ENCODE measurements at regions not wholly inside any gene's neighbourhood (a gene's known extent, or its start where the extent isn't known, plus 50 kb on each side); places are given as distances from the start of the nearest gene placed in this dataset.

DNA sequence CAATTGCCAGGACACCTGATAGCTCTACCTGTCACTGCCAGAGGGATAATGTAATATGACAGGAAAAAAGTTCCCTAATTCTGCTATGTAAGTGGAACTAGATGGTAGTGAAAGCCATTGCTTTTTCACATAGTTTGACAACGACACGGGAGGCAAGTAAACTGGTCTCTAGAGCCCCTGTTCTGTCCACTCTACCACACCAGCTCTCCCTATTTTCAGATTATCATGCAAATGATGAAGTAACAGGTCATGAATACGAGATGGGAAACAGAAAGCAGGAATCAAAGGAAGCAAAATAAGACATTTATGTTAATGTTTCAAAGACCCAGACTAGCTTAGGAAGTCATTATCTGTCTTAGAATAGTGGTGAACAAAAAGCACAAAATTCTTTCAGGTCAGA is 56.2 kb downstream of the TAF11L14 start (continued):
- TF ChIP-seq, protein P1, sequence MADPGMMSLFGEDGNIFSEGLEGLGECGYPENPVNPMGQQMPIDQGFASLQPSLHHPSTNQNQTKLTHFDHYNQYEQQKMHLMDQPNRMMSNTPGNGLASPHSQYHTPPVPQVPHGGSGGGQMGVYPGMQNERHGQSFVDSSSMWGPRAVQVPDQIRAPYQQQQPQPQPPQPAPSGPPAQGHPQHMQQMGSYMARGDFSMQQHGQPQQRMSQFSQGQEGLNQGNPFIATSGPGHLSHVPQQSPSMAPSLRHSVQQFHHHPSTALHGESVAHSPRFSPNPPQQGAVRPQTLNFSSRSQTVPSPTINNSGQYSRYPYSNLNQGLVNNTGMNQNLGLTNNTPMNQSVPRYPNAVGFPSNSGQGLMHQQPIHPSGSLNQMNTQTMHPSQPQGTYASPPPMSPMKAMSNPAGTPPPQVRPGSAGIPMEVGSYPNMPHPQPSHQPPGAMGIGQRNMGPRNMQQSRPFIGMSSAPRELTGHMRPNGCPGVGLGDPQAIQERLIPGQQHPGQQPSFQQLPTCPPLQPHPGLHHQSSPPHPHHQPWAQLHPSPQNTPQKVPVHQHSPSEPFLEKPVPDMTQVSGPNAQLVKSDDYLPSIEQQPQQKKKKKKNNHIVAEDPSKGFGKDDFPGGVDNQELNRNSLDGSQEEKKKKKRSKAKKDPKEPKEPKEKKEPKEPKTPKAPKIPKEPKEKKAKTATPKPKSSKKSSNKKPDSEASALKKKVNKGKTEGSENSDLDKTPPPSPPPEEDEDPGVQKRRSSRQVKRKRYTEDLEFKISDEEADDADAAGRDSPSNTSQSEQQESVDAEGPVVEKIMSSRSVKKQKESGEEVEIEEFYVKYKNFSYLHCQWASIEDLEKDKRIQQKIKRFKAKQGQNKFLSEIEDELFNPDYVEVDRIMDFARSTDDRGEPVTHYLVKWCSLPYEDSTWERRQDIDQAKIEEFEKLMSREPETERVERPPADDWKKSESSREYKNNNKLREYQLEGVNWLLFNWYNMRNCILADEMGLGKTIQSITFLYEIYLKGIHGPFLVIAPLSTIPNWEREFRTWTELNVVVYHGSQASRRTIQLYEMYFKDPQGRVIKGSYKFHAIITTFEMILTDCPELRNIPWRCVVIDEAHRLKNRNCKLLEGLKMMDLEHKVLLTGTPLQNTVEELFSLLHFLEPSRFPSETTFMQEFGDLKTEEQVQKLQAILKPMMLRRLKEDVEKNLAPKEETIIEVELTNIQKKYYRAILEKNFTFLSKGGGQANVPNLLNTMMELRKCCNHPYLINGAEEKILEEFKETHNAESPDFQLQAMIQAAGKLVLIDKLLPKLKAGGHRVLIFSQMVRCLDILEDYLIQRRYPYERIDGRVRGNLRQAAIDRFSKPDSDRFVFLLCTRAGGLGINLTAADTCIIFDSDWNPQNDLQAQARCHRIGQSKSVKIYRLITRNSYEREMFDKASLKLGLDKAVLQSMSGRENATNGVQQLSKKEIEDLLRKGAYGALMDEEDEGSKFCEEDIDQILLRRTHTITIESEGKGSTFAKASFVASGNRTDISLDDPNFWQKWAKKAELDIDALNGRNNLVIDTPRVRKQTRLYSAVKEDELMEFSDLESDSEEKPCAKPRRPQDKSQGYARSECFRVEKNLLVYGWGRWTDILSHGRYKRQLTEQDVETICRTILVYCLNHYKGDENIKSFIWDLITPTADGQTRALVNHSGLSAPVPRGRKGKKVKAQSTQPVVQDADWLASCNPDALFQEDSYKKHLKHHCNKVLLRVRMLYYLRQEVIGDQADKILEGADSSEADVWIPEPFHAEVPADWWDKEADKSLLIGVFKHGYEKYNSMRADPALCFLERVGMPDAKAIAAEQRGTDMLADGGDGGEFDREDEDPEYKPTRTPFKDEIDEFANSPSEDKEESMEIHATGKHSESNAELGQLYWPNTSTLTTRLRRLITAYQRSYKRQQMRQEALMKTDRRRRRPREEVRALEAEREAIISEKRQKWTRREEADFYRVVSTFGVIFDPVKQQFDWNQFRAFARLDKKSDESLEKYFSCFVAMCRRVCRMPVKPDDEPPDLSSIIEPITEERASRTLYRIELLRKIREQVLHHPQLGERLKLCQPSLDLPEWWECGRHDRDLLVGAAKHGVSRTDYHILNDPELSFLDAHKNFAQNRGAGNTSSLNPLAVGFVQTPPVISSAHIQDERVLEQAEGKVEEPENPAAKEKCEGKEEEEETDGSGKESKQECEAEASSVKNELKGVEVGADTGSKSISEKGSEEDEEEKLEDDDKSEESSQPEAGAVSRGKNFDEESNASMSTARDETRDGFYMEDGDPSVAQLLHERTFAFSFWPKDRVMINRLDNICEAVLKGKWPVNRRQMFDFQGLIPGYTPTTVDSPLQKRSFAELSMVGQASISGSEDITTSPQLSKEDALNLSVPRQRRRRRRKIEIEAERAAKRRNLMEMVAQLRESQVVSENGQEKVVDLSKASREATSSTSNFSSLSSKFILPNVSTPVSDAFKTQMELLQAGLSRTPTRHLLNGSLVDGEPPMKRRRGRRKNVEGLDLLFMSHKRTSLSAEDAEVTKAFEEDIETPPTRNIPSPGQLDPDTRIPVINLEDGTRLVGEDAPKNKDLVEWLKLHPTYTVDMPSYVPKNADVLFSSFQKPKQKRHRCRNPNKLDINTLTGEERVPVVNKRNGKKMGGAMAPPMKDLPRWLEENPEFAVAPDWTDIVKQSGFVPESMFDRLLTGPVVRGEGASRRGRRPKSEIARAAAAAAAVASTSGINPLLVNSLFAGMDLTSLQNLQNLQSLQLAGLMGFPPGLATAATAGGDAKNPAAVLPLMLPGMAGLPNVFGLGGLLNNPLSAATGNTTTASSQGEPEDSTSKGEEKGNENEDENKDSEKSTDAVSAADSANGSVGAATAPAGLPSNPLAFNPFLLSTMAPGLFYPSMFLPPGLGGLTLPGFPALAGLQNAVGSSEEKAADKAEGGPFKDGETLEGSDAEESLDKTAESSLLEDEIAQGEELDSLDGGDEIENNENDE (IDR thresholded peaks at IDR 0.05; ENCODE audit: insufficient replicate concordance, low read length), result no peak

Data from H1 (cell line).